Bronchial epithelial cell (primary cell): ENCODE measurements at regions not wholly inside any gene's neighbourhood (a gene's known extent, or its start where the extent isn't known, plus 50 kb on each side); places are given as distances from the start of the nearest gene placed in this dataset.

Source experiments
- DNase-seq: peaks from one replicate; pipeline ENCODE4 v3.0.0-alpha.2; 2010; ENCODE audit warnings: low read depth
- FAIRE-seq: peaks from 2 replicates; lab custom pipeline; 2011; peaks lifted over from hg19 to GRCh38; lab: Jason Lieb, UNC
- H3K27me3 ChIP-seq: 2 replicates; pipeline ENCODE4 v1.5.1; 2011; ENCODE audit warnings: low read length; ENCODE audit not compliant: control insufficient read depth, insufficient read depth
- H3K36me3 ChIP-seq: 2 replicates; pipeline ENCODE4 v1.5.1; 2011; ENCODE audit warnings: low read length; ENCODE audit not compliant: control insufficient read depth, insufficient read depth
- H3K4me3 ChIP-seq: 2 replicates; pipeline ENCODE4 v1.5.1; 2011; ENCODE audit warnings: mild to moderate bottlenecking, low read depth, low read length, control low read depth
- TF ChIP-seq, protein P1 (sequence below): IDR thresholded peaks from 2 replicates; pipeline ENCODE4 v1.5.1; 2011; ENCODE audit warnings: mild to moderate bottlenecking, moderate library complexity, low read length, control low read depth, inconsistent platforms; ENCODE audit not compliant: insufficient read depth, severe bottlenecking

DNA sequence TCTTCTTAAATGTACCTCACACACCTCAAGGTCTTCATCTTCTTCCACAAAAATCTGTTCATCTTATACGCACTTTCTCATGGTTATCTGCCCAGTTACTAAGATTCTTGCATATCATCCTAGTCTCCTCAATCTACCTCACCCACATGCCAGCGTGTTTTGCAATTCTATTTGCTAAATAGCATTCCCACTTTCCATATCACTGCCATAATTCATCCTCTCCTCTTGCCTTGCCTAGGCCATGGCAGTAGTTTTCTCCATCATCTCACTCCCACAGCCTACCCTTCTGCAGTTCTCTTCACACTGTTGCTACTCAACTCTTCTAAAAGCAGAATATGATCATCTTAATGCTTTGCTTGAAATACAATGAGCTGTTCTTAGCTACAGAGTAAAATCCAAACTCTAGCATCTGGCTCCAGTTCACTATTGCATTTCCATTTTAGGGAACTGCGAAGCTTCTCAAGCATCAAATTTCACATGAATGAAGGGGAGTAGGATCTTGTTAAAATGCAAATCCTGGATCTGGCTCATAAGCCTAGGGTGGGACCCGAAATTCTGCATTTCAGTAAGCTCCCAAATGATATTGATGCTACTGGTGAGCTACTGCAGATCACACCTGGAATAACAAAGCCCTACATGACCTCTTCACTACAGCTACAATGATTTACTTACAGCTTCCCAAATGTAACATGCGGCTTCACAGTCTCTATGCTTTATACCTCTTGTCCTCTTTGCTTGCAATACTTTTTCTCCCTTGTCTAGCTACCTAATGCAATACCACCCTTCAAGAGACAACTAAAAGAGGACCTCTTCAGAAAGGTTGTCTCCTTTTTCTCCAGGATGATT, 293.9 kb downstream of the SATB2 start:
- peak; percentile 23 for FAIRE-seq
- Histone ChIP-seq H3K36me3 (no peaks in the 10 kb centered on the region), H3K27me3 (no peaks in the 10 kb centered on the region), H3K4me3 (no peak overlapping the region)
- TF ChIP-seq, protein P1, sequence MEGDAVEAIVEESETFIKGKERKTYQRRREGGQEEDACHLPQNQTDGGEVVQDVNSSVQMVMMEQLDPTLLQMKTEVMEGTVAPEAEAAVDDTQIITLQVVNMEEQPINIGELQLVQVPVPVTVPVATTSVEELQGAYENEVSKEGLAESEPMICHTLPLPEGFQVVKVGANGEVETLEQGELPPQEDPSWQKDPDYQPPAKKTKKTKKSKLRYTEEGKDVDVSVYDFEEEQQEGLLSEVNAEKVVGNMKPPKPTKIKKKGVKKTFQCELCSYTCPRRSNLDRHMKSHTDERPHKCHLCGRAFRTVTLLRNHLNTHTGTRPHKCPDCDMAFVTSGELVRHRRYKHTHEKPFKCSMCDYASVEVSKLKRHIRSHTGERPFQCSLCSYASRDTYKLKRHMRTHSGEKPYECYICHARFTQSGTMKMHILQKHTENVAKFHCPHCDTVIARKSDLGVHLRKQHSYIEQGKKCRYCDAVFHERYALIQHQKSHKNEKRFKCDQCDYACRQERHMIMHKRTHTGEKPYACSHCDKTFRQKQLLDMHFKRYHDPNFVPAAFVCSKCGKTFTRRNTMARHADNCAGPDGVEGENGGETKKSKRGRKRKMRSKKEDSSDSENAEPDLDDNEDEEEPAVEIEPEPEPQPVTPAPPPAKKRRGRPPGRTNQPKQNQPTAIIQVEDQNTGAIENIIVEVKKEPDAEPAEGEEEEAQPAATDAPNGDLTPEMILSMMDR: no peak
- DNase-seq: no peak

DNA sequence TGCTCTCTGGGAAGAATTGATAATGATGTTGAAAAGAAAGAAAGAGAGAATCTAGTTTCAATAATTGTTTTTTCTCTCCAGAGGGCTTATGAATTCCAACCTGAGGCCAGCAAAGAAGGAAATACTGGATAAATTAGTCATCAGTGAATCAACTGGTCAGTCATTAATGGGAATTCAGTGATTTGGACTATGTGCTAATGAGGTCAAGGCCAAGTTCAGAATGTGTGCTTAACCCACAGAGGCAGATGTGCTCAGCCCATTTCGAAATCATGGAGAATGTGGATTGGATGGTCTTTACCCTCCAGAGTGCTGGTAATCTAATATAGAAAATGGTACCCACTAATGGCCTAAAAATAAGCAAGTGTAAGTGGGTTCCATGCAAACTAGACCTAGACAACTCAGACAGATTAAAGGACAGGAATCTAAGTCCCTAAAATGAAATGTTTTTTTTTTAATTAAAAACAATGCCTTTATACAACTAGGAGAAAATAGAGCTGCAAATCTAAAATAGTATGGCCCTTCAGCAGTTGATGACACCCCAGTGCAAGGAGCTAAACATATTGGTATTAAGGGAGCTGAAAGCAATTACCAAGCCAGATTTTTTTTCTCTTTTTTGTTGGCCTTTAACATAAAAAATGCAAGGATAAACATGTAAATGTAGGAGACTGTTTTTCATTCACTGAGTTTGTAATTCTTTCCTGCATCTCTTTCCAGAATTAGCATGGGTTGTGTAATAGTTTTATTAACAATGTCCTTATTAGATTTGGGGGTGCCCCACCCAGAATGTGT, 296.9 kb downstream of the SATB2 start:
- H3K27me3 ChIP-seq: no peaks in the 10 kb centered on the region
- DNase-seq: peak; percentile 57
- no peaks in the 10 kb centered on the region for H3K36me3 ChIP-seq
- H3K4me3 ChIP-seq: no peak overlapping the region
- no peak for FAIRE-seq
- TF ChIP-seq, protein P1: no peak

DNA sequence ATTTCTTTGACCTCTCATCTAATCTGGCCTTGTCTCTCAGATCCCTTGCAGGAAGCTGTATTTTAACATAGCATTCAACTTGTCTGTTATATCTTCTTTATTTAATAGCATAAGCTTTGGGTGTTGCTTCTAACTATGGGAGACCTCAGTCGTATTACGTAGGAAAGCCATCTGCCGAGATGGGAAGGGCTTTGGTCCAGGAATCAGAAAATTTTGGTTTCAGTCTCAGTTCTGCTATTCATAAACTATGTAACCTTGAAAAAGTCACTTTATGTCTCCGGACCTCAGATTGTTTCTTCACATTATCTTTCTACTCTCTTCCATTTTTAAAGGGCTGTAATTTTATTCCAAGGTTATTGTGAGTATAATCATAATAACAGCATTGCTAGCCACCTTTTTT, 297.7 kb downstream of the SATB2 start:
- no peak overlapping the region for H3K4me3 ChIP-seq
- no peaks in the 10 kb centered on the region for H3K27me3 ChIP-seq
- no peaks in the 10 kb centered on the region for H3K36me3 ChIP-seq
- DNase-seq (no peak), FAIRE-seq (no peak)
- TF ChIP-seq, protein P1: no peak

DNA sequence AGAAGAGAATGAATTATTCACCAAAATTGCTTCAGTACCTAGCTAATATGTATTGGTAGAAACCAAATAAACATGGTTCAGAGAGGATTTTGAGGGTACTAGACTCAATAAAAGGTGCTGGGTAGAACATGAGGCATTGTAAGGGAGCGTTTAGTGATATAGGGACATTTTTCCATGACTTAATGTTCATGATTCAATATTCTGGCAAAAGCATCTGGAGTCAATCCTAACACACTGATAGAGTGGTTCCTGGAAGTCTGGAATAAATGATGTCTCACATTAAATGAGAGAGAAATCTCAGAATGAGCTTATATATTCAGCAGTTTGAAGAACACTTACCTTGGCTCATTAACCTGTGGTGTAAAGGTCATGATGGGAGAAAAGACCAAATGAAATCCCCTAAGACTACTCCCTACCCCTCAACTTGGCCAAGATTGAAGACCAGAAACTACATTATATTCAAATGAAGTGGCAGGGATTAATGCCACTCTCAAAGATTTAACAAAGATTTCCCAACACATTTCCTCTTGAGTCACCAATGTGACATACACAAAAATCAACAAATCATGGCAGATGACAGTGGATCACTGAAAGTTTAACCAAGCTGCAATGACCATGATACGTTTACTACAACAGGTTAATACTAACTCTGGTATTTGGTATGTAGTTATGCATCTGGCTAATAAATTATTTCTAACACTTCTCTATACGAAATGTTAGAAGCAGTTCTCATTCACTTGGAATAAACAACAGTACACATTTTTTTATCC, 309.5 kb downstream of the SATB2 start:
- no peaks in the 10 kb centered on the region for H3K36me3 ChIP-seq
- no peaks in the 10 kb centered on the region for H3K27me3 ChIP-seq
- no peak overlapping the region for H3K4me3 ChIP-seq
- DNase-seq (no peak), FAIRE-seq (no peak)
- TF ChIP-seq, protein P1: no peak

DNA sequence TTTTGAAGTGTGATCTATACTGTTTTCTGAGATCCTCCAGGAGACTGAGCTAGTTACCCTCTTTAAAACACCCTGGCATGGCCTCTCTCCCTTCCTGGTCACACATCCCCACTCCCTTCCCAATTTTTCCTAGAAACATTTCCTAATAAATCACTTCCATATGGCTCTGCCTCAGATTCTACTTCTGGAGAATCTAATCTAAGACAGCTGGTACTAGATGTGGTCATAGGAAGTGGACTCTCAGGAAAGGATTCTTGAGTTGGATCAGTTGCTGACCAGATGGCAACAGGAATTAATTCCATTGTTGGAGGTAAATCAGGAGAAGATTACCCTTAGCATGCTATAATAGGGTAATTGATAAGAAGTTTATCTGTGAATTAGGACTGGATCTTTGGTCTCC, 310.5 kb downstream of the SATB2 start:
- TF ChIP-seq, protein P1: no peak
- no peak for DNase-seq
- no peak overlapping the region for H3K4me3 ChIP-seq
- H3K27me3 ChIP-seq: no peaks in the 10 kb centered on the region
- FAIRE-seq: no peak
- no peaks in the 10 kb centered on the region for H3K36me3 ChIP-seq
